ENCODE measurements at regions not wholly inside any gene's neighbourhood (a gene's known extent, or its start where the extent isn't known, plus 50 kb on each side); places are given as distances from the start of the nearest gene placed in this dataset.

DNA sequence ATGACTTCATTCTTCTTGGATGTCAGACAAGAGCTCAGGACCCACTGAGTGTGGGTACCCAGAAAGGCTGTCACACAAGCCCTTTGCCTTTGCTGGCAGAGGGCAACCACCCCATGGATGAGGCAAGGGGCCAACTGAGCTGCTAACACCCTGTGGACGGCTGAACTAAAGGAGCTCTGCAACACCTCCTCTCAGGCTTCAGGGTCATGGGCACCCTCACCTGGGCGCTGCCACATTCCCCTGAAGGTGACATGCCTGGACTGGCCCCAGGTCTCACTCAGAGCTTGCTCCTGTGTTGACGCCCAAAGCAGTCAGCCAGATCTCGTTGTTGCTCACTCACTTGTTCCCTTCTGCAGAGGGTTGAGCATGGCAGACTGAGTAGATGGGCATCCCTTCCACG is 336.8 kb upstream of the TMEM132C start:
- Mint-ChIP-seq H3K9me3 (no peaks in the 10 kb centered on the region), H3K27me3 (no peaks in the 10 kb centered on the region), H3K27ac (no peak overlapping the region), H3K4me1 (no peaks in the 10 kb centered on the region), H3K36me3 (ENCODE audit: low read depth) (no peaks in the 10 kb centered on the region), H3K4me3 (no peak overlapping the region)
- intact Hi-C loops (cut with micrococcal nuclease): no loop called here
- ChIA-PET POLR2A (no interaction called here), CTCF (no interaction called here)
- ATAC-seq (ENCODE audit: low read depth): no peak
- no peak for TF ChIP-seq CTCF (IDR thresholded peaks at IDR 0.05)
- DNase-seq: no peak

DNA sequence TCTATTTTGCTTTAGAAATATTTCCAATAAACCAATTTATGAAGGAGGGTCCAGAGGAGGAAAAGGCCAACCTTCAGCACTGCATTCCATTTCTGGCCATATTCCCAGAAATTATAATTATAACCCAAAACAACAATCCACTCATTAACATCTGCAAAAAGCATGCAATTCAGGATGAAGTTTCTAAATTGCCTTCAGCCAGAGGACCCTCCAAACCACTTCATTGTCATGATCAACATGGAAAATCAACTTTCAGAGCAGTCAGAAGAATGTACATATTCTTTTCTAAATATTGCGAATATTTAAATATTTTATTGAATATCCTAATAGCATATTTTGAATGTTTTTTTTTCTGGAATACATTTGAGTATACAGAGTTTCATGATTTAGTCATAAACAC is 332.6 kb upstream of the TMEM132C start:
- no peaks in the 10 kb centered on the region for H3K9me3 Mint-ChIP-seq
- no peak overlapping the region for H3K27ac Mint-ChIP-seq
- intact Hi-C loops (cut with micrococcal nuclease): no loop called here
- H3K4me3 Mint-ChIP-seq: no peak overlapping the region
- H3K27me3 Mint-ChIP-seq: no peaks in the 10 kb centered on the region
- no peaks in the 10 kb centered on the region for H3K4me1 Mint-ChIP-seq
- no peak for TF ChIP-seq CTCF (IDR thresholded peaks at IDR 0.05)
- CTCF ChIA-PET: no interaction called here
- ATAC-seq (ENCODE audit: low read depth): no peak
- DNase-seq: no peak
- no peaks in the 10 kb centered on the region for H3K36me3 Mint-ChIP-seq (ENCODE audit: low read depth)
- POLR2A ChIA-PET: no interaction called here

GRCh38 chr12:127936463-127936862 is 330.5 kb upstream of the TMEM132C start:
- peaks cover 3% of the 10 kb centered on the region for H3K9me3 Mint-ChIP-seq
- no peak for DNase-seq
- ChIA-PET POLR2A (no interaction called here), CTCF (no interaction called here)
- ATAC-seq (ENCODE audit: low read depth): no peak
- no peak for TF ChIP-seq CTCF (IDR thresholded peaks at IDR 0.05)
- H3K4me3 Mint-ChIP-seq: no peak overlapping the region
- H3K27ac Mint-ChIP-seq: no peak overlapping the region
- H3K4me1 Mint-ChIP-seq: no peaks in the 10 kb centered on the region
- no peaks in the 10 kb centered on the region for H3K36me3 Mint-ChIP-seq (ENCODE audit: low read depth)
- no peaks in the 10 kb centered on the region for H3K27me3 Mint-ChIP-seq
- intact Hi-C loops (cut with micrococcal nuclease): no loop called here

DNA sequence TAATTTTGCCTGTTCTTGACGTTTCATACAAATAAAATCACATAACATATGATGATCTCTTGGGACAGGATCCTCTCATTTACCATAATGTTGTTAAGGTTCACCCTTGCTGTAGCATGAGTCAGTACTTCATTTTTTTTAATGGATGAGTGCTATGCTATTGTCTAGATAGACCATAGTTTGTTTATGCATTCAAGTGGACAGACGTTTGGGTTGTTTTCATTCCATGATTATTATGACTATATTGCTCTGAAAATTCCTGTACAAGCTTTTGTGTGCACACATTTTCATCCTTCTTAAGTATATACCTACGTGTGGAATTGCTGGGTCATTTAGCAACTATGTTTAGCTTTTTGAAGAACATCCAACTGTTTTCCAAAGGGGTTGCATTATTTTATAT is 325.6 kb upstream of the TMEM132C start:
- H3K27me3 Mint-ChIP-seq: no peaks in the 10 kb centered on the region
- no peaks in the 10 kb centered on the region for H3K36me3 Mint-ChIP-seq (ENCODE audit: low read depth)
- intact Hi-C loops (cut with micrococcal nuclease): no loop called here
- H3K27ac Mint-ChIP-seq: no peak overlapping the region
- H3K4me3 Mint-ChIP-seq: no peak overlapping the region
- DNase-seq: no peak
- H3K4me1 Mint-ChIP-seq: no peaks in the 10 kb centered on the region
- POLR2A ChIA-PET: no interaction called here
- no peak for TF ChIP-seq CTCF (IDR thresholded peaks at IDR 0.05)
- peaks cover 3% of the 10 kb centered on the region for H3K9me3 Mint-ChIP-seq
- CTCF ChIA-PET: no interaction called here
- ATAC-seq (ENCODE audit: low read depth): no peak

- ChIA-PET CTCF (no interaction called here), POLR2A (no interaction called here)
- intact Hi-C loops (cut with micrococcal nuclease): no loop called here
- DNase-seq (no peak), ATAC-seq (ENCODE audit: low read depth) (no peak)
- no peaks in the 10 kb centered on the region for H3K27me3 Mint-ChIP-seq
- H3K27ac Mint-ChIP-seq: no peak overlapping the region
- TF ChIP-seq CTCF (IDR thresholded peaks at IDR 0.05): no peak
- H3K9me3 Mint-ChIP-seq: peaks cover 3% of the 10 kb centered on the region
- no peak overlapping the region for H3K4me3 Mint-ChIP-seq
- no peaks in the 10 kb centered on the region for H3K4me1 Mint-ChIP-seq
- H3K36me3 Mint-ChIP-seq (ENCODE audit: low read depth): no peaks in the 10 kb centered on the region
Measured at GRCh38 chr12:127942981-127943380, 324.0 kb upstream of the TMEM132C start.

Data from activated B cell treated with CpG ODN at 0.5 μM for 24 hours (primary cell).